ENCODE measurements at regions not wholly inside any gene's neighbourhood (a gene's known extent, or its start where the extent isn't known, plus 50 kb on each side); places are given as distances from the start of the nearest gene placed in this dataset.

GRCh38 chr10:130230036-130230435 lies 93.8 kb downstream of the GLRX3 start:
- no peak for DNase-seq

GRCh38 chr10:130230611-130231010 lies 94.4 kb downstream of the GLRX3 start:
- no peak for DNase-seq

DNA sequence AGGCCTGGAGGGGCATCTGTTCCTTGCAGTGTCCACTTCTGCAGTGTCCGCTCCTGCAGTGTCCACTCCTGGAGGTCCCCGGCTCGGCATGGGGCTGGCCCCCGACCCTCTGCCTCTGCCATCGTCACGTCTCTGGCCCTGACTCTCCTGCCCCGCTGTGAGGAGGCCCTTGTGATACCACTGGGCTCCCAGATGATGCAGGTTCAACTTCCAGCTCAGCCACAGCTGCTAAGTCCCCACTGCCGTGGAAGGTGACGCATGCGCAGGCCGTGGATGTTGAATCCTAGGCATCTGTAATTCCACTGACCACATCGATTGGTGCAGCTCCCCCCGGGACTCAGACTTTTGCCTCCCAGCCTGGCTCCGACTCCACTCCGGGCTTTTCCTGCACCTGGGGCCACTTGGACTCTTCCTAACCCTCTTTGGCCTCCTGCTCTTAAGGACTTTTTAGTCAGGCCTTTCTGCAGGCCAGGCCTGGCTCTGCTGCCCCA lies 95.1 kb downstream of the GLRX3 start:
- DNase-seq = no peak

GRCh38 chr10:130232166-130233034 lies 96.2 kb downstream of the GLRX3 start:
- no peak for DNase-seq

GRCh38 chr10:130233035-130233360 lies 96.8 kb downstream of the GLRX3 start:
- DNase-seq = no peak

- DNase-seq = no peak
Observed at GRCh38 chr10:130233426-130233825, 97.2 kb downstream of the GLRX3 start.

- no peak for DNase-seq
Observed at GRCh38 chr10:130234171-130234965, 98.2 kb downstream of the GLRX3 start.

- no peak for DNase-seq
Observed at GRCh38 chr10:130236711-130237110, 100.5 kb downstream of the GLRX3 start.

DNA sequence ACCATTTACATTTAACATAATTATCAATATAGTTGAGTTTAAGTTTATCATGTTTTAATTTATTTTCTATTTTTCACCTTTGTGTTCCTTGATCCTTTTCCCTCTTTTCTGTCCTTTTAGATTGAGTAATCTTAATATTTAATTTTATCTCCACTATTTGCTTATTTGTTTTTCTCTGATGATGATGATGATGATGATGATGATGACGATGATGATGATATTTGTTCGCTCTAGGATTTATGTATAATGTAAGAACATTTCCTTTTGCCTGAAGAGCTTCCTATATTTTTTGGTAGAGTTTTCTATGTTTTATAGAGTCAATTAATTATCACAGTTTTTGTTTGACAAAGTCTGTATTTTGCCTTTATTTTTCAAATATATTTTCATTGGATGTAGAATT lies 104.2 kb downstream of the GLRX3 start:
- no peak for DNase-seq

DNA sequence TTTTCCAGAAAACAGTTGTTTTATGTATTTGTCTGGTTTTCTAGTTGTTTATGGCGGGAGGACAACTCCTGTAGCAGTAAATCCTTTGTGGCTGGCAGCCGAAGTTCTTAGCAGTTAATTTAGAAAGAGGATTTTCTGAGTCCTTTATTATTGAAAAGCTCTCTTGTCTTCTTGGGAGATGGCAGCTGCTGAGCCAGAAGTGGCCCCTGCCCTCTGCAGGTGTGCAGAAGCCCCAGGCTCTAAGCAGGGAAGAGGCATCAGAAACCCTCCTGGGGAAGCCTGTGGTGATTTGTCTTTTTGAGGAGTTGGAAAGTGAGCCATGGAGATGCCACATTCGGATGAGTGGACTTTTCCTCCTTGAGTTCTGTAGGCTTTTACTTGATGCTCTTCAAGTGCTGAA lies 106.3 kb downstream of the GLRX3 start:
- no peak for DNase-seq

GRCh38 chr10:130243015-130243414 lies 106.8 kb downstream of the GLRX3 start:
- DNase-seq = no peak

- no peak for DNase-seq
Observed at GRCh38 chr10:130244031-130244927, 108.1 kb downstream of the GLRX3 start.

DNA sequence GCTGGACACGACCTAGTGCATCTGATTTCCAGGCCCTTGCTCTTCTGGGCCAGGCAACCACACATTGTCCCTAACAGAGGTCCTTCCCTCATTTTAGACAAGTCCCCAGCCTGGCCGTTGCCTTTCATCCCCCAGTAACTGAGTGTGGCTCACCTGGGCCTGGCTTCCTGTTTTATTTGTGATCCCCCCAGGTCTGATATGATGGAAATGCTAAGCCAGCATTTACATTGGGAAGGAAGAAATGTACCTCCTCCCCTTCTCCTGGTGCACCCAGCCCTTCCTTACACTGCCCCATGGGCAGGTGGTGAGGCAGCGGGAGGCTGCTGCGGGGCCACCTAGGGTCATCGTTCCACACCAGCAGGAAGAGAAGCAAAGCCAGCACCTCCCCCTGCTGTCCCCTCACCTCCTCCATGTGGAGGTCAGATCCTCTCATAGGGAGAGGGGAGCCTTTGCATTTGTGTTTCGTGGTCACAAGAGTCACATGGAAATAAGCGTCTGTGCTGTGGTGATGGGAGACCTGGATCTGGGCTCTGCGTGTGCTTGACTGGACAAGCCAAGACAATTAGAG lies 108.8 kb downstream of the GLRX3 start:
- no peak for DNase-seq

DNA sequence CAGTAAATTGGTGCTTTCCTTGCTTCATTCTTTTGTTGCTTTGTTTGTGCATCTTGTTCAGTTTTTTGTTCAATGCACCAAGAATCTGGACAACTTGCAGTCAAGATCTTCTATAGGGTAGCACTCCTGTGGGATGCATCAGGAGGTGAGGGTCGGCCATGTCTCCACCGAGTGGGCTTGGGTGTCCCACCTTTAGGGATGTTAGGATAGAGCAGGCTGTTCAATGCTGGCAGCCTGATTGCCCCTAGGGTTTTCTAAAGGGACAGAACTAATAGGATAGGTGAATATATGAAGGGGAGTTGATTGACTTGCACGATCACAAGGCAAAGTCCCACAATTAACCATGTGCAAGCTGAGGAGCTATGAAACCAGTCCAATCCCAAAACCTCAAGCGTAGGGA lies 109.9 kb downstream of the GLRX3 start:
- DNase-seq = no peak

GRCh38 chr10:130250127-130250526 lies 113.9 kb downstream of the GLRX3 start:
- DNase-seq = no peak

DNA sequence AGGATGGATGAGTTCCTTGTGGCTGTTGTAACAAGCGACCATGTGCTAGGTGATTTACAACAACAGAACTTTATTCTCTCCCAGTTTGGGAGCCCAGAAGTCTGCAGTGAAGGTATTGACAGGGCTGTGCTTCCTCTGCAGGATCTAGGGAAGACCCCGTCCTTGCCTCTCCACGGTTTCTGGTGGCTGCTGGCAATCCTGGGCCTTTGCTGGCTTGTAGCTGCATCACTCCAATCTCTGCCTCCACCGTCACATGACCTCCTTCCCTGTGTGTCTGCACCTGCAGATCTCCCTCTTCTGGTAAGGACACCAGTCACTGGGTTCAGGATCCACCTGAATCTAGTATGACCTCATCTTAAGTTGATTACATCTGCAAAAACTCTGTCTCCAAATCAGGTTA lies 115.6 kb downstream of the GLRX3 start:
- DNase-seq = no peak

DNA sequence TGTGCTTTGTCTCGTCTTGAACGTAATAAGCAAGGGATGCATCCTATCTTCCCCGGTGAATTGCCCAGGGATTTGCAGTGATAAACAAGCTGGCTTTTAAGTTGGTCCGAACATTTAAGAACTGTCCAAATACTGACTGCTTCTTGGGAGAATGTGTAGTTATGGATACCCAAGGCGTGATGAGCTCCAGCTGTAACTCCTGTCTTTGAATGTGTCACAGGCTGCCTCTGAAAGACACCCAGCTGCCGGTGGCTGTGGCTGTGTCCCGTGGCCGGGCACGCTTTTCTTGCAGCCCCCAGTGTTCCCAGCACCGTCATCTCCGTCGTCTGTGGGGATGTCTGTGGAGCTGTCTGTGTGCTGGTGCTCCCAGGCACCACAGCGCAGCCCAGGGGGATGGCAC lies 118.1 kb downstream of the GLRX3 start:
- DNase-seq = no peak

- no peak for DNase-seq
Observed at GRCh38 chr10:130254662-130255061, 118.5 kb downstream of the GLRX3 start.

- no peak for DNase-seq
Observed at GRCh38 chr10:130255777-130256176, 119.6 kb downstream of the GLRX3 start.

GRCh38 chr10:130257897-130258296 lies 121.7 kb downstream of the GLRX3 start:
- DNase-seq = no peak

DNA sequence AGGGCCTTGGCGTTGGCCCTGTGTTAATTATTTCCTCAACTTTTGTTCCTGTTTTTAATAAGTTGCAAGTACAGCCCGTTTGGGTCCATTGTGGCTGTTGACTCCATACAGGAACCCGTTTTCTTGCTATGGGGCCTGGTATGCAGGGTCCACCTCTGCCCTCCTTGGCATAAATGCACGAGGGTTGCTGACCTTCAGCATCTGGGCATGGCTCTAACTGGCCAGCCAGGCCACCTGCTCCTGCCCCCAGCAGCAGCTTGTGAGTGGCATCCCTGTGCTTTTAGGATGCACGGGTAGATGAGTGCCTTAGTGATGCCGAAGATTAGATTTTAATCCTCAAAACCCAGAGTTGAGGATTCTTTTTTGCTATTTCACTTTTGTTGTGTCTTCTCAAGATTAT lies 123.2 kb downstream of the GLRX3 start:
- DNase-seq = no peak

DNA sequence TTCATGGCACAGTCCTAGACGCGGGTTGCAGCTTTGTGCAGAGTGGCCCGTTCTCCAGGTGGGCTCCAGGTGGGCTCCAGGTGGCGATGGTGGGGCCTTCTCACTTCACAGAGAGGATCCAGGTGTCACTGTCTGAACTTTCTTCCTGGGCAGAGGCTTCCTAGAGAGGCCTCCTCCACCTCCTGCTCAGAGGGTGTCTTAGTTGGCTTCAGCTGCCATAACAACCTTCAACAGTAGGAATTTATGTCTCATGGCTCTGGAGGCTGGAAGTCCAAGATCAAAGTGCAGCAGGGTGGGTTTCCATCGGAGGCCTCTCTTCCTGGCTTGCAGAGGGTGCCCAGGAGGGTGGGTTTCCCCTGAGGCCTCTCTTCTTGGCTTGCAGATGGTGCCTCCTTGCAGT lies 125.1 kb downstream of the GLRX3 start:
- no peak for DNase-seq

DNA sequence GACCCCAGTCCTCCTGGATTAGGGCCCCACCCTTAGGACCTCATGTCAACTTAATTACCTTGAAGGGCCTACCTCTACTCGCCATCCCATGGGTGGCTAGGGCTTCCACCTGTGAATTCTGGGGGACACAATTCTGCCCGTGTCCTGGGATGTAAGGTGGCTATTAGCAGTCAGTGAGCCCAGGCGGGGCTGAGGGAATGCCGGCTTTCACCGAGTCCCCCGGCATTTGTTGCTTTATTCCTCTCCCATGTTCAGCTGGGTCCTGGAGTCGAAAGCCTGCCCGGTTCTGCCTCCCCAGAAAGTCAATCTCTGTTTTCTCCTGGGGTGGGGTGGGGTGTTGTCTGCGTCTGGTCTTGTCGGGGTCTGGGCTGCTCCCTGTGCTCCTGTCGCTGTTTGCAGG lies 125.6 kb downstream of the GLRX3 start:
- no peak for DNase-seq

All from NCI-H2171 (cell line).